ENCODE measurements at regions not wholly inside any gene's neighbourhood (a gene's known extent, or its start where the extent isn't known, plus 50 kb on each side); places are given as distances from the start of the nearest gene placed in this dataset.

DNA sequence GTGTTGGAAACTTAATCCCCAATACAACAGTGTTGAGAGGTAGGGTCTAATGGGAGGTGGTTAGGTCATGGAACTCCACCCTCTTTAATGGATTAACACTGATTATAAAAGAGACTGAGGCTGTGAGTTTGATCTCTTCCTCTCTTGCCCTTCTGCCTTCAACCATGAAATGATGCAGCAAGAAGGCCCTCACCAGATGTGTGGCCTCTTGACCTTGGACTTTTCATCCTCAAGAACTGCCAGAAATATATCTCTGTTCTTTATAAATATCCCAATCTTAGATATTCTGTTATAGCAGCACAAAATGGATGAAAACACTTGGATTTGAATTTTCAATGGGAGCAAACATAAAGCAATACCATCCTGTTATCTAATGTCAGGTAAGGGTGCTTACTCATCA, 67.6 kb downstream of the NMUR2 start:
- Histone ChIP-seq H3K27me3 (ENCODE audit: low read depth) (no peaks in the 10 kb centered on the region), H3K4me1 (no peaks in the 10 kb centered on the region), H3K9me3 (no peaks in the 10 kb centered on the region), H3K4me3 (no peak overlapping the region), H3K36me3 (replicated peaks) (no peaks in the 10 kb centered on the region)
- in situ Hi-C loops (cut with MboI; ENCODE audit: low sequenced_read_pairs): no loop called here
- no peak for DNase-seq (ENCODE audit: low spot score in 2 of 2)

DNA sequence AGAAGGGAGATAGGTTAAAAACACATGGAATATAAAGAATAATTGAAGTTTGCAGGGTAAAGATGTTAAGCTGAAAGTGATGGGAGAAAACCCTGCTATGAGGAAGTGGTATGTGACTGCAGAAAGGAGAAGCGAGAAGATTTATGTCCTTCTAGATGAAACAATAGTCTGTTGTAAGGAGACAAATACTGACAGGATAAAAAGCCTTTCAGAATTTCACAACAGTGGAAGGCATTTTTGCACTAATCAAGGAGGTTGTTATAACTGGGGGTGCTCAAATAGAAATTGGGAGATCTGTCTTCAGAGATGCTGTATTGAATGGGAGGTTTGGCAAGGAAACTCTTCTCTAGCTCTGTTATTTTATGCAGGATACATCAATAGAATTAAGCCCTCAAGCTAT, 69.6 kb downstream of the NMUR2 start:
- Histone ChIP-seq H3K4me3 (no peak overlapping the region), H3K27me3 (ENCODE audit: low read depth) (no peaks in the 10 kb centered on the region), H3K36me3 (replicated peaks) (no peaks in the 10 kb centered on the region), H3K4me1 (no peaks in the 10 kb centered on the region), H3K9me3 (no peaks in the 10 kb centered on the region)
- in situ Hi-C loops (cut with MboI; ENCODE audit: low sequenced_read_pairs): no loop called here
- no peak for DNase-seq (ENCODE audit: low spot score in 2 of 2)

DNA sequence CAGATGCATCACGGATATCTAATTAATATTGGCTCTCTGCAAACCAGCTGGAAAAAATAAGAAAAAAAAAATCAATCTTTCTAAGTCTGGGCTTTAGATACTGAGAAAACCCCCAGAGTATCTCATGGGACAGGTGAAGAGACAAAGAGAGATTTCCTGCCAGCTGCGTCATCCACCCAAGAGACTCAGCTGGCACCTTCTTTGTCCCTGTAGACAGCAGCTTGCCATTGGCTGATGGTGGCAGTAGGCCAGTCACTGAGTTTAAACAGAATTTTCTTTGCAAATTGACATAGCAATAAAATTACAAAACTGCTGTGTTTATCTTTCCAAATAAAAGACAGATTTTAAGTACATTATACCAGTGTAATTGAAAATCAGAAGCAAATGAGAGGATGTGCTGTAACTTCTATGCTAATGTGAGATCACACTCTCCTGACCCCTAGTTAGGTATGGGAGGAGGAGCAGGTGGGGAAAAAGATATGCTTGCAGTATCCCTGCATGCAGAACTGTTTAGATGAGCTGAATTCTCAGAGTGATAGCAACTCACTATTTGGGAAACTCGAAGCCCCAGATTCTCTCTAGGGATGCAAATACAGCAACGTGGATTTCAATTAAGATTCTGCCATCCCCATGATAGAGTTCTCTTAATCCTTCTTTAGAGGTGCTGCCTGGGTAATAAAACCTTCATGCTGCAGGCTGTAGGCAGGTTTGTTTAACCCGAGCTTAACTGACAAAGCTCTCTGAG, 72.2 kb downstream of the NMUR2 start:
- Histone ChIP-seq H3K4me3 (no peak overlapping the region), H3K36me3 (replicated peaks) (no peaks in the 10 kb centered on the region), H3K27me3 (ENCODE audit: low read depth) (no peaks in the 10 kb centered on the region), H3K9me3 (no peaks in the 10 kb centered on the region), H3K4me1 (no peaks in the 10 kb centered on the region)
- in situ Hi-C loops (cut with MboI; ENCODE audit: low sequenced_read_pairs): no loop called here
- no peak for DNase-seq (ENCODE audit: low spot score in 2 of 2)

DNA sequence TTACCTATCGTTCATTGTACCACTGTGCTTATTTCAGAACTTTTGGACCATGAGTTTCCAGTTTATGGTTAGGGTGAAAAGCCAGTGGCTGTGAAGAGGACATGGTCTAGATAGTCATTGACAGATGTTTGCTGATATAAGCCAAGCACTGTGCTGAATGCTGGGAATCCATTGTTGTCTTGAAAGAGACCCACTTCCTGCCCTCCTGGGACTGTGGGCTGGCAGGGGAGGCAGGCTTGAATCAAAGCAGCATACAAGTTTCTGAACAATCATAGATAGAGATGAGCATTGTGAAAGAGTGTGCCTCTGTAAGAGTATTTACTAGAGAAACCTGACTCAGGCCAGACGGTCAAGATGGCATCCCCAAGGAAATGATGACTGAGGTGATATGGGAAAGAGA, 73.4 kb downstream of the NMUR2 start:
- no peaks in the 10 kb centered on the region for H3K36me3 ChIP-seq (replicated peaks)
- DNase-seq (ENCODE audit: low spot score in 2 of 2): no peak
- no peaks in the 10 kb centered on the region for H3K9me3 ChIP-seq
- no peaks in the 10 kb centered on the region for H3K27me3 ChIP-seq (ENCODE audit: low read depth)
- in situ Hi-C loops (cut with MboI; ENCODE audit: low sequenced_read_pairs): no loop called here
- no peaks in the 10 kb centered on the region for H3K4me1 ChIP-seq
- no peak overlapping the region for H3K4me3 ChIP-seq

DNA sequence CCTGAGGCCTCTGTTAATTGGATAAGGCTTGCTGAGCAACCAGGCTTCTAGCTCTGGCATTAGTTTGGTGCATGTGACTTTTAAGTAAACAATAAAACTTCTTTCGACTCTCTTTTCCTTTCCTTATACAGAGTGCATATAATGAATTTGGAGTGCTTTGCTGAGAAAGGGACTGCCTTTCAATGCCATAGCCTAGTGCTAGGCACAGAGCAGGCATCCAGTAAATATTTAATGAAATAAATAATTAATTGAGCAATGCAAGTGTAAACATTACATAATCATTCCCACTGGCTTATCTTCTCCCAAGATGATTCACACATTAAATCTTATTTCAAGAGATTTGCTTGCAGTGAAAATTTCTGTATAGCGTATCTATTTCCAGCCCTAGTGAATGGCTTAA, 74.1 kb downstream of the NMUR2 start:
- no peaks in the 10 kb centered on the region for H3K27me3 ChIP-seq (ENCODE audit: low read depth)
- no peak overlapping the region for H3K4me3 ChIP-seq
- H3K36me3 ChIP-seq (replicated peaks): no peaks in the 10 kb centered on the region
- DNase-seq (ENCODE audit: low spot score in 2 of 2): no peak
- no peaks in the 10 kb centered on the region for H3K4me1 ChIP-seq
- no peaks in the 10 kb centered on the region for H3K9me3 ChIP-seq
- in situ Hi-C loops (cut with MboI; ENCODE audit: low sequenced_read_pairs): no loop called here

DNA sequence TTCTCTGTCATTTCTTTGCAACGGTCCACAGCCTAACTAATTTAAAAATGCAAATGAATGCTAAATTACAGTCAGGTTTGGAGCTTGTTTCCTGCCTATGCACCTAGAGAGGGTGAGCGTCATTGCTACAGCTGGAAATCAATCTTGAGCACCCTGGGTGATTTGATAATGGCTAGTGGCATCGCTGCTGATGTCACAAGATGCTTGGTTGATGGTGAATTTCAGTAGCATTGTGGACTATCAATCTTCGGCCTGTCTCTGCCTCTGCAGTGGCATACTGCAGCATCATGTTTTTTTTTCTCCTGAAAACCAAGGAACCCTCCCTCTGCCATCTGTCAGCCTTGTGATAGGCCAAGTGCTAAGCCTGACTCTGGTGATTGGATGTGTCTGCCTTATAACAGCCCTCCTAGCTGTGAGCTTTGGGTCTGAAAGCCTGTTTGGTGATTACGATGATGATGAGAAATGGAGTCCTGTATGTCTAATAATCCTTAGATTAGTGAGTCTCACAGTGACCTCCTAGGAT, 75.3 kb downstream of the NMUR2 start:
- in situ Hi-C loops (cut with MboI; ENCODE audit: low sequenced_read_pairs): no loop called here
- H3K4me1 ChIP-seq: no peaks in the 10 kb centered on the region
- no peak overlapping the region for H3K4me3 ChIP-seq
- DNase-seq (ENCODE audit: low spot score in 2 of 2): no peak
- H3K9me3 ChIP-seq: no peaks in the 10 kb centered on the region
- no peaks in the 10 kb centered on the region for H3K36me3 ChIP-seq (replicated peaks)
- H3K27me3 ChIP-seq (ENCODE audit: low read depth): no peaks in the 10 kb centered on the region

DNA sequence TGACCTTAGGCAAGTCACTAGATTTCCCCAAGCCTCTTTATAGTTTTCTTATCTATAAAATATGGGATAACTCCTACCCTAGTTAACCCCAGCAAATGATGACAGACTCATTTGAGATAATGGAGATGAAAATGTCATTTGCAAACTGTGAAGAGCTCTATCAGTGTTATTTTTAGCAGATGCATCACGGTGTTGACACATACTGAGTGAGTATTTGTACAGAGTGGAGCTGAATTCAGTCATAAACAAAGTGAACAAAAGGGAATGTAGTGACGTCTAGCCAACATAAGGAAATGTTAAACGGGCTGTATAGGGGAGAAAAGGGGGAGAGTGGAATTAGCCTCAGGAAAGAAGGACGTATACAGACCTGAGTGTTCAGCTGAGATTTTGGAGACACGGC, 75.9 kb downstream of the NMUR2 start:
- no peak for DNase-seq (ENCODE audit: low spot score in 2 of 2)
- Histone ChIP-seq H3K27me3 (ENCODE audit: low read depth) (no peaks in the 10 kb centered on the region), H3K9me3 (no peaks in the 10 kb centered on the region), H3K36me3 (replicated peaks) (no peaks in the 10 kb centered on the region), H3K4me3 (no peak overlapping the region), H3K4me1 (no peaks in the 10 kb centered on the region)
- in situ Hi-C loops (cut with MboI; ENCODE audit: low sequenced_read_pairs): no loop called here

DNA sequence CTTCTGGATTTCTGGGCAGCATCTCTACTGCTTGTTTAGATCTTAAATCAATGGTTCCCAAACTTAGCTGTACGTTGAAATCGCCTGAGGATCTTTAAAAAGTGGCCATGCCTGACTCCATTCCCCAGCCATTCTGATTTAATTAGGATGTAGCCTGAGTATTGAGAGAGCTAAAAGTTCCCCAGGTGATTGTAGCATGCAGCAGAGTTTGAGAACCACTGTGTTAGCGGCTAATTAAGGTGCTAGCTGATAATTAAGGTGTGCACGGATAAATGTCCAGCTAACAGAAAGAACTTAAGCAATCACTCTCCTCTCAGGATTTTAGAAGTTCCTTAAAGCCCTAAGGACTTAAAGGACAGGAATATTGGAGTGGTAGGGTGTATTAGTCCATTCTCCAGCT, 89.1 kb downstream of the NMUR2 start:
- no peak overlapping the region for H3K4me3 ChIP-seq
- in situ Hi-C loops (cut with MboI; ENCODE audit: low sequenced_read_pairs): no loop called here
- no peaks in the 10 kb centered on the region for H3K27me3 ChIP-seq (ENCODE audit: low read depth)
- H3K9me3 ChIP-seq: no peaks in the 10 kb centered on the region
- no peaks in the 10 kb centered on the region for H3K4me1 ChIP-seq
- no peak for DNase-seq (ENCODE audit: low spot score in 2 of 2)
- H3K36me3 ChIP-seq (replicated peaks): no peaks in the 10 kb centered on the region

DNA sequence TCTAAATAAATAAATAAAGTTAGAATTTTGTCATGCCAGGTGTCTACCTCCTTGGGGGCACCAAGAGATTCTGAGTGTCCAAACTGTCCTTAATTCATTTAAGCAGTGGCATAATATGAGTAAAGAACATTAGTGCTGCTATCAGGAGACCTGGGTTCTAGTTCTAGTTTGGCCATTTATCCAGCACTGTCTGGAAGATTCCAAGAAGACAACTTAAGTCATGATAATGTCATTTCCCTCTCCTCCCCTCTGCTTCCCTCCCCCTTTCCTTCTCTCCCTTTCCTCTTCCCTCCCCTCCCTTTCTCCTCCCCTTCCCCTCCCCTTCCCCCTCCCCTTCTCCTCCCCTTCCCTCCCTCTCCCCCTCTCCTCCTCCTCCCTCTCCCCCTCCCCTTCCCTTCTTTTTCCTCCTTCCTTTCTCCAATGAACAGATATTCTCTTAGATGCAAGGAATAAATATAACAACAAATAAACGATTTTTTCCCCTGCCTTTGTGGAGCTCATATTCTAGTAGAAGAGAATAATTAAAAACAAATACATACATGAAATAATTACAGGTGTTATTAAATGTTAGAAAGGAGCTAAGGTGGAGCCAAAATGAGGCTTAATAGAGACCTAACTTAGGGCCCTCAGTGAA, 90.8 kb downstream of the NMUR2 start:
- no peaks in the 10 kb centered on the region for H3K27me3 ChIP-seq (ENCODE audit: low read depth)
- no peaks in the 10 kb centered on the region for H3K9me3 ChIP-seq
- no peaks in the 10 kb centered on the region for H3K36me3 ChIP-seq (replicated peaks)
- no peak for DNase-seq (ENCODE audit: low spot score in 2 of 2)
- in situ Hi-C loops (cut with MboI; ENCODE audit: low sequenced_read_pairs): no loop called here
- H3K4me3 ChIP-seq: no peak overlapping the region
- no peaks in the 10 kb centered on the region for H3K4me1 ChIP-seq

DNA sequence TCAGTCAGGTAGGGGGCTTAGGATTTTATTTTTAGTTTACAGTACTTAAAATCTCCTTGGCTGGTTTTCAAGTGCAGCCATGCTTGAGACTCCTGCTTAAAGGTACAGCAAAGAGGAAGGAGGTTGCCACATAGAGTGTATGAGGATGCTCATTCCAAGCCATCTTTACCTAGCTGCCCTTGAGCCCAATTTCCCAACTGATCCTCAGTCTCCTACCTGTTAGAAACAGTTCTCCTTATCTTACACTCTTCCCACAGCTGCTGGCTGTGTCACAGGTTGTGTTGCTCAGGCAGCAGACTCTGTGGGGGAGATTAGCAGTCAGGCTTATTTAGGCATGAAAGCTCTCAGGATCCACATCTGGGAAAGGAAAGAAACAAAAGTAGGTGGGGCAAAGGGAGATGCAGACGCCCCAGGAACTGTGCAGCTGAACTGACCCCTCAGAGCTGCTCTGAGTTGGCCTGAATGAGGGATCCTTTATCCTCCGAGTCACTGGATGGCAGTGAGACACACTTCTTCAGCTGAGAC, 95.1 kb downstream of the NMUR2 start:
- no peaks in the 10 kb centered on the region for H3K9me3 ChIP-seq
- H3K4me1 ChIP-seq: no peaks in the 10 kb centered on the region
- H3K36me3 ChIP-seq (replicated peaks): no peaks in the 10 kb centered on the region
- no peaks in the 10 kb centered on the region for H3K27me3 ChIP-seq (ENCODE audit: low read depth)
- H3K4me3 ChIP-seq: no peak overlapping the region
- in situ Hi-C loops (cut with MboI; ENCODE audit: low sequenced_read_pairs): no loop called here
- no peak for DNase-seq (ENCODE audit: low spot score in 2 of 2)

DNA sequence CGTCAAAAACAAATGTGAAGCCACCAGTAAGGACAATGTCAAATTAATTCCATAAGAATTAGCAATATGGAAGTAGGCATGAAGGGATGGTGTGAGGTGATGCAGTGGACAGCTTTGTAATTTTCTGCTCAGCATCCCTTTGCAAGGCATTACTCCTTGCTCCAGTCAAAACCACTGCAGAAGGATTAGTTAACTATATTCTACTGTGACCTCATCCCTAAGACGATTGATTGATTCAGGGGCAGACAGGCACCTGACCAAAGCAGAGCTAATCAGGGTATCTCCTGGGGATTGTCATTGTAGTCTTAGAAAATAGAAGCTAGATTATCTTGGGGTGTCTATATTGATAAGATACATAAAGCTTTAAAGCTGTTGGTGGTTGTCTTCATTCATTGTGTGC, 98.7 kb downstream of the NMUR2 start:
- no peaks in the 10 kb centered on the region for H3K4me1 ChIP-seq
- no peak for DNase-seq (ENCODE audit: low spot score in 2 of 2)
- no peaks in the 10 kb centered on the region for H3K9me3 ChIP-seq
- H3K27me3 ChIP-seq (ENCODE audit: low read depth): no peaks in the 10 kb centered on the region
- in situ Hi-C loops (cut with MboI; ENCODE audit: low sequenced_read_pairs): no loop called here
- no peaks in the 10 kb centered on the region for H3K36me3 ChIP-seq (replicated peaks)
- H3K4me3 ChIP-seq: no peak overlapping the region

DNA sequence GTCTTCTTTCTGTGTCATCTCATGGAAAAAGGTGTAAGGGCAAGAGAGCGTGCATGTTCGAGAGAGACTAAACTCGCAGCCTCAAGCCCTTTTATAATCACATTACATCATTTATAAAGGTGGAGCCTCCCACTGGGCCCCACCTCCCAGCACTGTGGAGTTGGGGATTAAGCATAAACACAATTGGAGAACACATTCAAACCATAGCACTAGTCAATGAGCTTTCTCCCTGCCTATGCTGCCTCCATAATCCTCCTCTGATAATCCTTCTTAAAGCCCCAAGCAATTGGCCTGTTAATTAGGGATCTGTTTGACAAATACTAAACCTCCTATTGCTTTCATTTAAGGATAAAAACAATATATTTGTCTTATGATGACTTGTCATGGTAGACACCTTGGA, 99.6 kb downstream of the NMUR2 start:
- Histone ChIP-seq H3K4me1 (no peaks in the 10 kb centered on the region), H3K9me3 (no peaks in the 10 kb centered on the region), H3K27me3 (ENCODE audit: low read depth) (no peaks in the 10 kb centered on the region), H3K4me3 (no peak overlapping the region), H3K36me3 (replicated peaks) (no peaks in the 10 kb centered on the region)
- peak; percentile 10 to 11 for DNase-seq (ENCODE audit: low spot score in 2 of 2)
- in situ Hi-C loops (cut with MboI; ENCODE audit: low sequenced_read_pairs): no loop called here

DNA sequence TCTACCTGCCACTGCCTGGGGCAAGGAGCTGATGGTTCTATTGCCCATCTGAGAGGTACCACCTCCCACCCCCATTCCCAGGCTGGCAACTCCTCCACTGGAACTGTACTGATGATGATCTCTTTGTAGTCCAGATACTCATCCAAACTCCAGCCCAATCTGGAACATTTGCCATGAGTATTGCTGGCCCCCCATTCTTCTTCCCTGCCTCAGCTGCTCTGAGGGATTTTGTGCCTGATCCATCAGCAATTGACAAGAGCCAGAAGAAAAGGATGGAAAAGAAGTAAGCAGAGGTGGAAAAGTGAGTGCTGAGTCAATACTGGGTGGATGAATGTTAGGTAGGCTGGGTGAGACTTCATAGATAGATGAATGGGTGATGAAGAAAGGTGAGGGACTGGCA, 101.2 kb downstream of the NMUR2 start:
- no peak for DNase-seq (ENCODE audit: low spot score in 2 of 2)
- H3K27me3 ChIP-seq (ENCODE audit: low read depth): no peaks in the 10 kb centered on the region
- H3K4me3 ChIP-seq: no peak overlapping the region
- no peaks in the 10 kb centered on the region for H3K4me1 ChIP-seq
- no peaks in the 10 kb centered on the region for H3K9me3 ChIP-seq
- in situ Hi-C loops (cut with MboI; ENCODE audit: low sequenced_read_pairs): no loop called here
- H3K36me3 ChIP-seq (replicated peaks): no peaks in the 10 kb centered on the region

DNA sequence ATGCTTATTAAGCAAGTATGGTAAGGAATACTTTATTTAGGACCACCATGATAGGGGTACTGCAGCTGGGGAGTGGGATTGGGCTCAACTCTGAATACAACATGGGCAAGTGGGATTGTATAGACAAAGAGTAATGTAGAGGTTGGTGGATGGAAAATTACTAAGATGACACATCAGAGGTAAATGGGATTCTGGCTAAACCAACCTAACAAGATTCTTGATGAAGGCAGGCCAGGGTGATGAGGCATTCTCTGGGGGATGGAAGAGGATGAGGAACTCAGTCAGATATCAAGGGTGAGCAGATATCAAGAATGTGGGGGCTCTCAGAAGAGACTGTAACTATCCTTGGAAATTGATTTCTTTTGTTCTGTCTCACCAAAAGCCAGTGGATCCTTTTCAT, 107.2 kb downstream of the NMUR2 start:
- Histone ChIP-seq H3K27me3 (ENCODE audit: low read depth) (no peaks in the 10 kb centered on the region), H3K4me1 (no peaks in the 10 kb centered on the region), H3K36me3 (replicated peaks) (no peaks in the 10 kb centered on the region), H3K4me3 (no peak overlapping the region), H3K9me3 (no peaks in the 10 kb centered on the region)
- in situ Hi-C loops (cut with MboI; ENCODE audit: low sequenced_read_pairs): no loop called here
- DNase-seq (ENCODE audit: low spot score in 2 of 2): no peak

Data from HAP-1 (cell line).